Endodermal cell (in vitro differentiated cells): ENCODE measurements at regions not wholly inside any gene's neighbourhood (a gene's known extent, or its start where the extent isn't known, plus 50 kb on each side); places are given as distances from the start of the nearest gene placed in this dataset.

Experiments used
- DNase-seq: peaks from one replicate; pipeline ENCODE4 v3.0.0-alpha.2; 2017
- H3K27ac ChIP-seq: 2 replicates; pipeline ENCODE4 v1.5.1; 2013; ENCODE audit warnings: mild to moderate bottlenecking, low read depth, low read length, moderate library complexity
- H3K27me3 ChIP-seq: 2 replicates; pipeline ENCODE4 v1.6.1; 2013; ENCODE audit warnings: mild to moderate bottlenecking, low read length, moderate library complexity; ENCODE audit not compliant: insufficient read depth, control insufficient read depth, poor library complexity, severe bottlenecking
- H3K36me3 ChIP-seq: 2 replicates; pipeline ENCODE4 v1.7.0; 2013; ENCODE audit warnings: mild to moderate bottlenecking, low read length, moderate library complexity; ENCODE audit not compliant: control insufficient read depth, insufficient read depth
- H3K4me1 ChIP-seq: one replicate; pipeline ENCODE4 v1.7.0; 2013; ENCODE audit warnings: low read length; ENCODE audit not compliant: control insufficient read depth, insufficient read depth
- H3K4me3 ChIP-seq: 2 replicates; pipeline ENCODE4 v1.5.1; 2013; ENCODE audit warnings: mild to moderate bottlenecking, low read length, moderate library complexity
- H3K9ac ChIP-seq: 2 replicates; pipeline ENCODE4 v1.6.1; 2013; ENCODE audit warnings: mild to moderate bottlenecking, low read length, moderate library complexity; ENCODE audit not compliant: poor library complexity, severe bottlenecking; ENCODE audit errors: extremely low read depth
- H3K9me3 ChIP-seq: 2 replicates; pipeline ENCODE4 v1.6.1; 2013; ENCODE audit warnings: mild to moderate bottlenecking, low read length, moderate library complexity; ENCODE audit not compliant: control insufficient read depth
- H3K27ac Mint-ChIP-seq: 2 replicates; pipeline ENCODE4 v1.8.0; 2020; ENCODE audit warnings: mixed read lengths
- H3K27me3 Mint-ChIP-seq: 2 replicates; pipeline ENCODE4 v1.8.0; 2021; ENCODE audit warnings: mild to moderate bottlenecking, mixed read lengths; ENCODE audit not compliant: insufficient read depth
- H3K36me3 Mint-ChIP-seq: 2 replicates; pipeline ENCODE4 v1.8.0; 2020; ENCODE audit warnings: low read depth, mixed read lengths
- H3K4me1 Mint-ChIP-seq: 2 replicates; pipeline ENCODE4 v1.8.0; 2020; ENCODE audit warnings: mixed read lengths
- H3K4me3 Mint-ChIP-seq: 2 replicates; pipeline ENCODE4 v1.8.0; 2020; ENCODE audit warnings: mild to moderate bottlenecking, moderate library complexity, mixed read lengths
- H3K9me3 Mint-ChIP-seq: 2 replicates; pipeline ENCODE4 v1.8.0; 2020; ENCODE audit warnings: mild to moderate bottlenecking, mixed read lengths
- CTCF ChIP-seq: fragments of 200-600 bp; sonication (generic); conservative IDR thresholded peaks from 2 replicates; pipeline ENCODE4 v1.5.0; 2021; ENCODE audit warnings: antibody characterized with exemption, mild to moderate bottlenecking
- WGBS, 2 experiments: methylation state at CpG; one replicate each; pipeline versions ENCODE4 v1.1.5 to v1.1.7; 2013; ENCODE audit warnings: missing lambda C conversion rate in 2 of 2, mixed read lengths in 1 of 2; ENCODE audit not compliant: insufficient coverage in 1 of 2, insufficient read length in 1 of 2; 5-methylcytosine and 5-hydroxymethylcytosine counted together

GRCh38 chr10:129089341-129089740, 377.7 kb upstream of the MGMT start:
- H3K36me3 Mint-ChIP-seq, result no peaks in the 10 kb centered on the region
- DNase-seq, result no peak
- no peaks in the 10 kb centered on the region for H3K4me1 Mint-ChIP-seq
- no peaks in the 10 kb centered on the region for H3K4me1 ChIP-seq
- H3K9ac ChIP-seq, result no peak overlapping the region
- H3K9me3 ChIP-seq, result no peaks in the 10 kb centered on the region
- H3K4me3 ChIP-seq, result no peak overlapping the region
- no peak overlapping the region for H3K27ac ChIP-seq
- no peaks in the 10 kb centered on the region for H3K27me3 ChIP-seq
- no peak overlapping the region for H3K27ac Mint-ChIP-seq
- 86 to 93% methylated on average over 3 to 4 of the region's 4 CpGs for WGBS, 2 experiments
- H3K9me3 Mint-ChIP-seq, result peaks cover 2% of the 10 kb centered on the region
- no peak overlapping the region for H3K4me3 Mint-ChIP-seq
- H3K27me3 Mint-ChIP-seq, result no peaks in the 10 kb centered on the region
- TF ChIP-seq CTCF, result no peak
- H3K36me3 ChIP-seq, result no peaks in the 10 kb centered on the region

- H3K27me3 ChIP-seq, result no peaks in the 10 kb centered on the region
- no peak for TF ChIP-seq CTCF
- H3K4me1 ChIP-seq, result no peaks in the 10 kb centered on the region
- Mint-ChIP-seq H3K27ac (no peak overlapping the region), H3K9me3 (peaks cover under 1% of the 10 kb centered on the region), H3K4me1 (no peaks in the 10 kb centered on the region), H3K27me3 (no peaks in the 10 kb centered on the region), H3K4me3 (no peak overlapping the region), H3K36me3 (no peaks in the 10 kb centered on the region)
- no peak overlapping the region for H3K4me3 ChIP-seq
- H3K27ac ChIP-seq, result no peak overlapping the region
- H3K9ac ChIP-seq, result no peak overlapping the region
- no peaks in the 10 kb centered on the region for H3K36me3 ChIP-seq
- H3K9me3 ChIP-seq, result no peaks in the 10 kb centered on the region
- DNase-seq, result no peak
- WGBS, 2 experiments, result 84 to 85% methylated on average over 2 to 6 of the region's 6 CpGs
Measured at GRCh38 chr10:129090165-129090564, 376.9 kb upstream of the MGMT start.

- no peak for TF ChIP-seq CTCF
- H3K27ac ChIP-seq, result no peak overlapping the region
- 77 to 81% methylated on average over 4 to 6 of the region's 6 CpGs for WGBS, 2 experiments
- no peak overlapping the region for H3K4me3 Mint-ChIP-seq
- no peaks in the 10 kb centered on the region for H3K36me3 ChIP-seq
- H3K4me1 Mint-ChIP-seq, result no peaks in the 10 kb centered on the region
- H3K4me1 ChIP-seq, result no peaks in the 10 kb centered on the region
- H3K27me3 Mint-ChIP-seq, result no peaks in the 10 kb centered on the region
- no peak overlapping the region for H3K9ac ChIP-seq
- H3K27me3 ChIP-seq, result no peaks in the 10 kb centered on the region
- no peaks in the 10 kb centered on the region for H3K36me3 Mint-ChIP-seq
- no peak overlapping the region for H3K27ac Mint-ChIP-seq
- H3K9me3 Mint-ChIP-seq, result no peaks in the 10 kb centered on the region
- no peak overlapping the region for H3K4me3 ChIP-seq
- no peak for DNase-seq
- no peaks in the 10 kb centered on the region for H3K9me3 ChIP-seq
Measured at GRCh38 chr10:129090618-129091366, 376.2 kb upstream of the MGMT start.
